GM23338 (cell line): ENCODE measurements at regions not wholly inside any gene's neighbourhood (a gene's known extent, or its start where the extent isn't known, plus 50 kb on each side); places are given as distances from the start of the nearest gene placed in this dataset.

Experiments
- ATAC-seq: fragments of 200-7000 bp; cut with Tn5 transposase; 3 replicates; pipeline ENCODE4 v1.9.1; 2020
- DNase-seq: peaks from one replicate; pipeline ENCODE4 v3.0.0-alpha.2; 2015; ENCODE audit warnings: low spot score
- H2AFZ ChIP-seq: fragments of 200-600 bp; sonication (generic); 2 replicates; pipeline ENCODE4 v1.8.0; 2016; ENCODE audit warnings: antibody characterized with exemption, mild to moderate bottlenecking, moderate library complexity
- H3F3A ChIP-seq: fragments of 200-600 bp; sonication (generic); replicated peaks from 2 replicates; pipeline ENCODE4 v1.8.0; 2017; ENCODE audit warnings: antibody characterized with exemption, mixed run types, low read depth
- H3K27ac ChIP-seq: fragments of 200-600 bp; sonication (generic); 2 replicates; pipeline ENCODE4 v1.6.1; 2016; ENCODE audit warnings: low read depth
- H3K27me3 ChIP-seq: fragments of 200-600 bp; sonication (generic); 2 replicates; pipeline ENCODE4 v1.8.0; 2016; ENCODE audit warnings: mild to moderate bottlenecking, mixed run types, moderate library complexity; ENCODE audit not compliant: insufficient read depth
- H3K36me3 ChIP-seq: fragments of 200-600 bp; sonication (generic); 2 replicates; pipeline ENCODE4 v1.8.0; 2016; ENCODE audit warnings: mild to moderate bottlenecking; ENCODE audit not compliant: insufficient read depth
- H3K4me1 ChIP-seq: fragments of 200-600 bp; sonication (generic); 2 replicates; pipeline ENCODE4 v1.8.0; 2016; ENCODE audit warnings: mild to moderate bottlenecking, moderate library complexity; ENCODE audit not compliant: insufficient read depth
- H3K4me2 ChIP-seq: fragments of 200-600 bp; sonication (generic); 2 replicates; pipeline ENCODE4 v1.7.1; 2017; ENCODE audit warnings: mixed run types
- H3K4me3 ChIP-seq: fragments of 200-600 bp; sonication (generic); 2 replicates; pipeline ENCODE4 v1.6.1; 2016; ENCODE audit warnings: mixed run types
- H3K79me2 ChIP-seq: fragments of 200-600 bp; sonication (generic); replicated peaks from 2 replicates; pipeline ENCODE4 v1.8.0; 2017; ENCODE audit warnings: mild to moderate bottlenecking; ENCODE audit not compliant: insufficient read depth
- H3K9me2 ChIP-seq: fragments of 200-600 bp; sonication (generic); 2 replicates; pipeline ENCODE4 v1.8.0; 2017; ENCODE audit not compliant: insufficient read depth
- H4K20me1 ChIP-seq: fragments of 200-600 bp; sonication (generic); replicated peaks from 2 replicates; pipeline ENCODE4 v1.8.0; 2017; ENCODE audit warnings: mild to moderate bottlenecking; ENCODE audit not compliant: insufficient read depth
- H3K27ac Mint-ChIP-seq: 2 replicates; pipeline ENCODE4 v1.8.0; 2020; ENCODE audit warnings: inconsistent platforms, mild to moderate bottlenecking, moderate library complexity, mixed read lengths
- H3K27me3 Mint-ChIP-seq: 3 replicates; pipeline ENCODE4 v1.8.0; 2022; ENCODE audit warnings: low read depth, mild to moderate bottlenecking, moderate library complexity, mixed read lengths, inconsistent platforms; ENCODE audit not compliant: insufficient read depth, poor library complexity
- H3K36me3 Mint-ChIP-seq: 3 replicates; pipeline ENCODE4 v1.8.0; 2021; ENCODE audit warnings: low read depth, mild to moderate bottlenecking, inconsistent platforms, moderate library complexity, mixed read lengths
- H3K4me1 Mint-ChIP-seq: 3 replicates; pipeline ENCODE4 v1.8.0; 2020; ENCODE audit warnings: mild to moderate bottlenecking, inconsistent platforms, mixed read lengths
- H3K4me3 Mint-ChIP-seq: 3 replicates; pipeline ENCODE4 v1.8.0; 2021; ENCODE audit warnings: moderate library complexity, mild to moderate bottlenecking, inconsistent platforms, mixed read lengths
- H3K9me3 Mint-ChIP-seq: 3 replicates; pipeline ENCODE4 v1.8.0; 2020; ENCODE audit warnings: moderate library complexity, mild to moderate bottlenecking, inconsistent platforms, mixed read lengths
- CREB1 ChIP-seq: fragments of 250-450 bp; sonication (Bioruptor Pico); IDR thresholded peaks from 2 replicates; pipeline ENCODE4 v1.5.0; 2020; ENCODE audit warnings: low read depth, mild to moderate bottlenecking, moderate library complexity
- EZH2 ChIP-seq: fragments of 200-600 bp; sonication (generic); IDR thresholded peaks from one replicate; pipeline ENCODE4 v1.8.0; 2017; ENCODE audit warnings: antibody characterized with exemption, mild to moderate bottlenecking, low read depth; ENCODE audit not compliant: unreplicated experiment
- EZH2phosphoT487 ChIP-seq: fragments of 200-600 bp; sonication (generic); IDR thresholded peaks from one replicate; pipeline ENCODE4 v1.8.1; 2018; ENCODE audit warnings: antibody characterized with exemption; ENCODE audit not compliant: unreplicated experiment
- JUNB ChIP-seq: IDR thresholded peaks from one replicate; pipeline ENCODE4 v1.6.1; 2016; ENCODE audit warnings: antibody characterized with exemption; ENCODE audit not compliant: unreplicated experiment
- NANOG ChIP-seq: IDR thresholded peaks from 2 replicates; pipeline ENCODE4 v1.6.1; 2016; ENCODE audit warnings: antibody characterized with exemption, borderline replicate concordance
- POLR2AphosphoS5 ChIP-seq: IDR thresholded peaks from 2 replicates; pipeline ENCODE4 v1.6.1; 2016; ENCODE audit warnings: antibody characterized with exemption, low read depth
- STAT1 ChIP-seq: IDR thresholded peaks from one replicate; pipeline ENCODE4 v1.6.1; 2016; ENCODE audit warnings: antibody characterized with exemption; ENCODE audit not compliant: unreplicated experiment
- ZNF114 ChIP-seq: fragments of 250-450 bp; sonication (Bioruptor Pico); IDR thresholded peaks from 2 replicates; pipeline ENCODE4 v1.5.0; 2020; ENCODE audit warnings: mild to moderate bottlenecking, moderate library complexity
- ZNF331 ChIP-seq: fragments of 250-450 bp; sonication (Bioruptor Pico); IDR thresholded peaks from 2 replicates; pipeline ENCODE4 v1.5.0; 2020; ENCODE audit warnings: low read depth, mild to moderate bottlenecking, moderate library complexity
- TF ChIP-seq, protein P1 (sequence below): IDR thresholded peaks from one replicate; pipeline ENCODE4 v1.6.1; 2018; ENCODE audit warnings: antibody characterized with exemption; ENCODE audit not compliant: unreplicated experiment
- TF ChIP-seq, protein P2 (sequence below), 2 experiments: fragments of 200-600 bp in 1 of 2; sonication (generic) in 1 of 2; conservative IDR thresholded peaks; 2 replicates each; pipeline versions ENCODE4 v1.5.1 to v1.6.1; 2016 to 2017; ENCODE audit warnings: antibody characterized with exemption in 2 of 2, low read depth in 2 of 2, mild to moderate bottlenecking in 2 of 2, moderate library complexity in 1 of 2
- TF ChIP-seq, protein P3 (sequence below): fragments of 250-450 bp; sonication (Bioruptor Pico); IDR thresholded peaks from 2 replicates; pipeline ENCODE4 v1.5.0; 2020; ENCODE audit warnings: mild to moderate bottlenecking, moderate library complexity
- TF ChIP-seq, protein P4 (sequence below): IDR thresholded peaks from 2 replicates; pipeline ENCODE4 v1.6.1; 2016; ENCODE audit warnings: antibody characterized with exemption

DNA sequence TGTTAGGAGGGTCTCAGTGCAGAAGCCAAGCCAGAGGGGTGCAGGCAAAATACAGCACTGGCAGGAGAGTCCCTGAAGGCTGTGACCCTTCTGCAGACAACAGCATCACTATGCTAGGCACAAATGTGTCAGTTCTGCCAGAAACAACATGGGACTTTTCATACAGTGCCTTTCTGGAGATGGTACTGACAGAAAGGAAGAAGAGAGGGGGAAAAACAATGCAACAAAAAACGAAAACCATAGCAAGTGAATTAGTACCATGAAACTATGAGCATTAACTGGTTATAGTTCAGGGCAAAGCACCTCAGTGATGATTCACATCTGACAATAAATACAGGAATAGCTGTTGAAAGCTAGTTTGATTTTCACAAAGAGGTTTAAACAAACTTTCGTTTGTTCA is 140.8 kb upstream of the NBPF11 start:
- no peak overlapping the region for H3K4me3 Mint-ChIP-seq
- peaks cover 6% of the 10 kb centered on the region for H3K27me3 Mint-ChIP-seq
- H3K36me3 Mint-ChIP-seq, result 0 out of 3 replicates have a peak, but pooled peaks cover 4% of the 10 kb centered on the region

More for the DNA sequence above, 140.8 kb upstream of the NBPF11 start:
- TF ChIP-seq POLR2AphosphoS5 (no peak), ZNF114 (CRISPR knock-in tag) (no peak), ZNF331 (no peak), NANOG (no peak), CREB1 (CRISPR knock-in tag) (no peak), EZH2 (no peak), EZH2phosphoT487 (no peak), STAT1 (no peak), JUNB (no peak)
- TF ChIP-seq, protein P1, sequence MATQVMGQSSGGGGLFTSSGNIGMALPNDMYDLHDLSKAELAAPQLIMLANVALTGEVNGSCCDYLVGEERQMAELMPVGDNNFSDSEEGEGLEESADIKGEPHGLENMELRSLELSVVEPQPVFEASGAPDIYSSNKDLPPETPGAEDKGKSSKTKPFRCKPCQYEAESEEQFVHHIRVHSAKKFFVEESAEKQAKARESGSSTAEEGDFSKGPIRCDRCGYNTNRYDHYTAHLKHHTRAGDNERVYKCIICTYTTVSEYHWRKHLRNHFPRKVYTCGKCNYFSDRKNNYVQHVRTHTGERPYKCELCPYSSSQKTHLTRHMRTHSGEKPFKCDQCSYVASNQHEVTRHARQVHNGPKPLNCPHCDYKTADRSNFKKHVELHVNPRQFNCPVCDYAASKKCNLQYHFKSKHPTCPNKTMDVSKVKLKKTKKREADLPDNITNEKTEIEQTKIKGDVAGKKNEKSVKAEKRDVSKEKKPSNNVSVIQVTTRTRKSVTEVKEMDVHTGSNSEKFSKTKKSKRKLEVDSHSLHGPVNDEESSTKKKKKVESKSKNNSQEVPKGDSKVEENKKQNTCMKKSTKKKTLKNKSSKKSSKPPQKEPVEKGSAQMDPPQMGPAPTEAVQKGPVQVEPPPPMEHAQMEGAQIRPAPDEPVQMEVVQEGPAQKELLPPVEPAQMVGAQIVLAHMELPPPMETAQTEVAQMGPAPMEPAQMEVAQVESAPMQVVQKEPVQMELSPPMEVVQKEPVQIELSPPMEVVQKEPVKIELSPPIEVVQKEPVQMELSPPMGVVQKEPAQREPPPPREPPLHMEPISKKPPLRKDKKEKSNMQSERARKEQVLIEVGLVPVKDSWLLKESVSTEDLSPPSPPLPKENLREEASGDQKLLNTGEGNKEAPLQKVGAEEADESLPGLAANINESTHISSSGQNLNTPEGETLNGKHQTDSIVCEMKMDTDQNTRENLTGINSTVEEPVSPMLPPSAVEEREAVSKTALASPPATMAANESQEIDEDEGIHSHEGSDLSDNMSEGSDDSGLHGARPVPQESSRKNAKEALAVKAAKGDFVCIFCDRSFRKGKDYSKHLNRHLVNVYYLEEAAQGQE, result no peak
- TF ChIP-seq, protein P2, sequence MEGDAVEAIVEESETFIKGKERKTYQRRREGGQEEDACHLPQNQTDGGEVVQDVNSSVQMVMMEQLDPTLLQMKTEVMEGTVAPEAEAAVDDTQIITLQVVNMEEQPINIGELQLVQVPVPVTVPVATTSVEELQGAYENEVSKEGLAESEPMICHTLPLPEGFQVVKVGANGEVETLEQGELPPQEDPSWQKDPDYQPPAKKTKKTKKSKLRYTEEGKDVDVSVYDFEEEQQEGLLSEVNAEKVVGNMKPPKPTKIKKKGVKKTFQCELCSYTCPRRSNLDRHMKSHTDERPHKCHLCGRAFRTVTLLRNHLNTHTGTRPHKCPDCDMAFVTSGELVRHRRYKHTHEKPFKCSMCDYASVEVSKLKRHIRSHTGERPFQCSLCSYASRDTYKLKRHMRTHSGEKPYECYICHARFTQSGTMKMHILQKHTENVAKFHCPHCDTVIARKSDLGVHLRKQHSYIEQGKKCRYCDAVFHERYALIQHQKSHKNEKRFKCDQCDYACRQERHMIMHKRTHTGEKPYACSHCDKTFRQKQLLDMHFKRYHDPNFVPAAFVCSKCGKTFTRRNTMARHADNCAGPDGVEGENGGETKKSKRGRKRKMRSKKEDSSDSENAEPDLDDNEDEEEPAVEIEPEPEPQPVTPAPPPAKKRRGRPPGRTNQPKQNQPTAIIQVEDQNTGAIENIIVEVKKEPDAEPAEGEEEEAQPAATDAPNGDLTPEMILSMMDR (conservative IDR thresholded peaks at IDR 0.05; ENCODE audit: low read depth in 2 of 2), result no peak
- TF ChIP-seq, protein P3, sequence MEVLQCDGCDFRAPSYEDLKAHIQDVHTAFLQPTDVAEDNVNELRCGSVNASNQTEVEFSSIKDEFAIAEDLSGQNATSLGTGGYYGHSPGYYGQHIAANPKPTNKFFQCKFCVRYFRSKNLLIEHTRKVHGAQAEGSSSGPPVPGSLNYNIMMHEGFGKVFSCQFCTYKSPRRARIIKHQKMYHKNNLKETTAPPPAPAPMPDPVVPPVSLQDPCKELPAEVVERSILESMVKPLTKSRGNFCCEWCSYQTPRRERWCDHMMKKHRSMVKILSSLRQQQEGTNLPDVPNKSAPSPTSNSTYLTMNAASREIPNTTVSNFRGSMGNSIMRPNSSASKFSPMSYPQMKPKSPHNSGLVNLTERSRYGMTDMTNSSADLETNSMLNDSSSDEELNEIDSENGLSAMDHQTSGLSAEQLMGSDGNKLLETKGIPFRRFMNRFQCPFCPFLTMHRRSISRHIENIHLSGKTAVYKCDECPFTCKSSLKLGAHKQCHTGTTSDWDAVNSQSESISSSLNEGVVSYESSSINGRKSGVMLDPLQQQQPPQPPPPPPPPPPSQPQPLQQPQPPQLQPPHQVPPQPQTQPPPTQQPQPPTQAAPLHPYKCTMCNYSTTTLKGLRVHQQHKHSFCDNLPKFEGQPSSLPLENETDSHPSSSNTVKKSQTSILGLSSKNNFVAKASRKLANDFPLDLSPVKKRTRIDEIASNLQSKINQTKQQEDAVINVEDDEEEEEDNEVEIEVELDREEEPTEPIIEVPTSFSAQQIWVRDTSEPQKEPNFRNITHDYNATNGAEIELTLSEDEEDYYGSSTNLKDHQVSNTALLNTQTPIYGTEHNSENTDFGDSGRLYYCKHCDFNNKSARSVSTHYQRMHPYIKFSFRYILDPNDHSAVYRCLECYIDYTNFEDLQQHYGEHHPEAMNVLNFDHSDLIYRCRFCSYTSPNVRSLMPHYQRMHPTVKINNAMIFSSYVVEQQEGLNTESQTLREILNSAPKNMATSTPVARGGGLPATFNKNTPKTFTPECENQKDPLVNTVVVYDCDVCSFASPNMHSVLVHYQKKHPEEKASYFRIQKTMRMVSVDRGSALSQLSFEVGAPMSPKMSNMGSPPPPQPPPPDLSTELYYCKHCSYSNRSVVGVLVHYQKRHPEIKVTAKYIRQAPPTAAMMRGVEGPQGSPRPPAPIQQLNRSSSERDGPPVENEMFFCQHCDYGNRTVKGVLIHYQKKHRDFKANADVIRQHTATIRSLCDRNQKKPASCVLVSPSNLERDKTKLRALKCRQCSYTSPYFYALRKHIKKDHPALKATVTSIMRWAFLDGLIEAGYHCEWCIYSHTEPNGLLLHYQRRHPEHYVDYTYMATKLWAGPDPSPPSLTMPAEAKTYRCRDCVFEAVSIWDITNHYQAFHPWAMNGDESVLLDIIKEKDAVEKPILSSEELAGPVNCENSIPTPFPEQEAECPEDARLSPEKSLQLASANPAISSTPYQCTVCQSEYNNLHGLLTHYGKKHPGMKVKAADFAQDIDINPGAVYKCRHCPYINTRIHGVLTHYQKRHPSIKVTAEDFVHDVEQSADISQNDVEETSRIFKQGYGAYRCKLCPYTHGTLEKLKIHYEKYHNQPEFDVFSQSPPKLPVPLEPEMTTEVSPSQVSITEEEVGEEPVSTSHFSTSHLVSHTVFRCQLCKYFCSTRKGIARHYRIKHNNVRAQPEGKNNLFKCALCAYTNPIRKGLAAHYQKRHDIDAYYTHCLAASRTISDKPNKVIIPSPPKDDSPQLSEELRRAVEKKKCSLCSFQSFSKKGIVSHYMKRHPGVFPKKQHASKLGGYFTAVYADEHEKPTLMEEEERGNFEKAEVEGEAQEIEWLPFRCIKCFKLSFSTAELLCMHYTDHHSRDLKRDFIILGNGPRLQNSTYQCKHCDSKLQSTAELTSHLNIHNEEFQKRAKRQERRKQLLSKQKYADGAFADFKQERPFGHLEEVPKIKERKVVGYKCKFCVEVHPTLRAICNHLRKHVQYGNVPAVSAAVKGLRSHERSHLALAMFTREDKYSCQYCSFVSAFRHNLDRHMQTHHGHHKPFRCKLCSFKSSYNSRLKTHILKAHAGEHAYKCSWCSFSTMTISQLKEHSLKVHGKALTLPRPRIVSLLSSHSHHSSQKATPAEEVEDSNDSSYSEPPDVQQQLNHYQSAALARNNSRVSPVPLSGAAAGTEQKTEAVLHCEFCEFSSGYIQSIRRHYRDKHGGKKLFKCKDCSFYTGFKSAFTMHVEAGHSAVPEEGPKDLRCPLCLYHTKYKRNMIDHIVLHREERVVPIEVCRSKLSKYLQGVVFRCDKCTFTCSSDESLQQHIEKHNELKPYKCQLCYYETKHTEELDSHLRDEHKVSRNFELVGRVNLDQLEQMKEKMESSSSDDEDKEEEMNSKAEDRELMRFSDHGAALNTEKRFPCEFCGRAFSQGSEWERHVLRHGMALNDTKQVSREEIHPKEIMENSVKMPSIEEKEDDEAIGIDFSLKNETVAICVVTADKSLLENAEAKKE (CRISPR knock-in tag), result no peak
- TF ChIP-seq, protein P4, sequence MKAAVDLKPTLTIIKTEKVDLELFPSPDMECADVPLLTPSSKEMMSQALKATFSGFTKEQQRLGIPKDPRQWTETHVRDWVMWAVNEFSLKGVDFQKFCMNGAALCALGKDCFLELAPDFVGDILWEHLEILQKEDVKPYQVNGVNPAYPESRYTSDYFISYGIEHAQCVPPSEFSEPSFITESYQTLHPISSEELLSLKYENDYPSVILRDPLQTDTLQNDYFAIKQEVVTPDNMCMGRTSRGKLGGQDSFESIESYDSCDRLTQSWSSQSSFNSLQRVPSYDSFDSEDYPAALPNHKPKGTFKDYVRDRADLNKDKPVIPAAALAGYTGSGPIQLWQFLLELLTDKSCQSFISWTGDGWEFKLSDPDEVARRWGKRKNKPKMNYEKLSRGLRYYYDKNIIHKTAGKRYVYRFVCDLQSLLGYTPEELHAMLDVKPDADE, result no peak
- Histone ChIP-seq H3K9me2 (no peaks in the 10 kb centered on the region), H3K4me2 (no peak overlapping the region), H3K36me3 (no peaks in the 10 kb centered on the region; the same call in 1 of the 2 replicates), H3K27ac (no peak overlapping the region), H3F3A (no peaks in the 10 kb centered on the region), H3K4me1 (no peaks in the 10 kb centered on the region), H2AFZ (no peak overlapping the region), H3K79me2 (no peaks in the 10 kb centered on the region), H4K20me1 (no peaks in the 10 kb centered on the region), H3K4me3 (no peak overlapping the region), H3K27me3 (no peaks in the 10 kb centered on the region)
- ATAC-seq (no peak), DNase-seq (no peak)
- Mint-ChIP-seq H3K9me3 (peaks cover 5% of the 10 kb centered on the region; the same call in 1 of the 3 replicates), H3K4me1 (no peaks in the 10 kb centered on the region), H3K27ac (no peak overlapping the region)
